HCT116 (cell line): ENCODE measurements at regions not wholly inside any gene's neighbourhood (a gene's known extent, or its start where the extent isn't known, plus 50 kb on each side); places are given as distances from the start of the nearest gene placed in this dataset.

ENCODE experiments used
- ATAC-seq: fragments of 200-7000 bp; cut with Tn5 transposase; 2 replicates; pipeline ENCODE4 v1.9.1; 2020; ENCODE audit warnings: mild to moderate bottlenecking, moderate library complexity
- BruUV-seq: library from RNA; stranded (reverse); fragments of 400-500 nt; replicated peaks from 2 replicates; lab custom pipeline; 2021; lab: Mats Ljungman, UMichigan
- CTCF ChIA-PET: fragments of 300-600 bp; sonication (Branson Sonifier 250); formaldehyde crosslinking; loops from one replicate; lab custom pipeline; 2021; ENCODE audit warnings: antibody characterized with exemption; lab: Charles Lee
- POLR2A ChIA-PET: fragments of 300-600, 350-600 bp; sonication (Branson Sonifier 250); formaldehyde crosslinking; loops from one replicate; lab custom pipeline; 2021; ENCODE audit warnings: antibody characterized with exemption; lab: Charles Lee
- RAD21 ChIA-PET, 2 experiments: fragments of 300-600 bp; sonication (Branson Sonifier 250); formaldehyde crosslinking; loops; one replicate each; lab custom pipeline; 2023; ENCODE audit warnings: low total read pairs in 2 of 2; ENCODE audit not compliant: uncharacterized antibody in 2 of 2, unreplicated experiment in 2 of 2, low non-redundant PET in 1 of 2; lab: Charles Lee
- DNase-seq: peaks from one replicate; pipeline ENCODE4 v3.0.0-alpha.2; 2010; ENCODE audit warnings: low read depth, low spot score
- H2AFZ ChIP-seq: fragments of 200-600 bp; shearing (Covaris generic), sonication (generic); 2 replicates; pipeline ENCODE4 v1.6.1; 2017; ENCODE audit warnings: low read depth, mixed run types, mixed read lengths, antibody characterized with exemption, low read length; ENCODE audit not compliant: poor library complexity, severe bottlenecking
- H3K27ac ChIP-seq: 2 replicates; pipeline ENCODE4 v1.5.1; 2012; ENCODE audit warnings: low read depth, low read length
- H3K27me3 ChIP-seq: fragments of 200-600 bp; sonication (generic); 2 replicates; pipeline ENCODE4 v1.6.1; 2016; ENCODE audit warnings: mixed run types, low read length, mixed read lengths; ENCODE audit not compliant: insufficient read depth
- H3K36me3 ChIP-seq, 2 experiments: fragments of 200-500 bp in 1 of 2; fragments of 200-600 bp in 1 of 2; sonication (Bioruptor generic) in 1 of 2; sonication (generic) in 1 of 2; 2 replicates each; pipeline versions ENCODE4 v1.5.1 to v1.6.1; 2014 to 2016; ENCODE audit warnings: low read length in 2 of 2, inconsistent platforms in 1 of 2, mixed read lengths in 1 of 2, mixed run types in 1 of 2; ENCODE audit not compliant: insufficient read depth in 2 of 2, control insufficient read depth in 1 of 2
- H3K4me1 ChIP-seq, 2 experiments: fragments of 200-600 bp in 1 of 2; sonication (generic) in 1 of 2; 2 replicates each; pipeline versions ENCODE4 v1.5.1 to v1.6.1; 2012 to 2017; ENCODE audit warnings: low read length in 2 of 2, inconsistent platforms in 1 of 2, mild to moderate bottlenecking in 1 of 2, mixed read lengths in 1 of 2, mixed run types in 1 of 2, moderate library complexity in 1 of 2; ENCODE audit not compliant: insufficient read depth in 2 of 2, control insufficient read depth in 1 of 2
- H3K4me2 ChIP-seq: fragments of 200-600 bp; sonication (generic); 2 replicates; pipeline ENCODE4 v1.6.1; 2017; ENCODE audit warnings: mixed run types, low read length, mixed read lengths
- H3K4me3 ChIP-seq, 2 experiments: fragments of 200-600 bp in 1 of 2; sonication (generic) in 1 of 2; replicated peaks in 1 of 2; 2 replicates each; pipeline ENCODE4 v1.5.1; 2011 to 2016; ENCODE audit warnings: low read length in 2 of 2, control low read depth in 1 of 2, low read depth in 1 of 2, mild to moderate bottlenecking in 1 of 2, mixed read lengths in 1 of 2, mixed run types in 1 of 2
- H3K79me2 ChIP-seq: fragments of 200-600 bp; sonication (generic); 2 replicates; pipeline ENCODE4 v1.6.1; 2017; ENCODE audit warnings: mild to moderate bottlenecking, mixed run types, low read length, moderate library complexity, mixed read lengths; ENCODE audit not compliant: insufficient read depth
- H3K9ac ChIP-seq: fragments of 200-600 bp; sonication (generic); 2 replicates; pipeline ENCODE4 v1.6.1; 2016; ENCODE audit warnings: low read length, mixed read lengths
- H3K9me2 ChIP-seq: fragments of 200-600 bp; sonication (generic), shearing (Covaris generic); 2 replicates; pipeline ENCODE4 v1.6.1; 2017; ENCODE audit warnings: mixed run types, mild to moderate bottlenecking, moderate library complexity; ENCODE audit not compliant: insufficient read depth
- H3K9me3 ChIP-seq, 2 experiments: fragments of 200-500 bp in 1 of 2; fragments of 200-600 bp in 1 of 2; sonication (Bioruptor generic) in 1 of 2; sonication (generic) in 1 of 2; 2 replicates each; pipeline ENCODE4 v1.6.1; 2014 to 2017; ENCODE audit warnings: low read length in 2 of 2, mixed read lengths in 2 of 2, inconsistent platforms in 1 of 2, low read depth in 1 of 2, mild to moderate bottlenecking in 1 of 2, mixed run types in 1 of 2, moderate library complexity in 1 of 2; ENCODE audit not compliant: control insufficient read depth in 1 of 2, insufficient read depth in 1 of 2
- H4K20me1 ChIP-seq: fragments of 200-600 bp; sonication (generic), shearing (Covaris generic); 2 replicates; pipeline ENCODE4 v1.6.1; 2017; ENCODE audit warnings: mixed run types, mild to moderate bottlenecking, moderate library complexity; ENCODE audit not compliant: insufficient read depth
- ATF3 ChIP-seq: IDR thresholded peaks from 2 replicates; pipeline ENCODE4 v1.6.1; 2012
- CBX3 ChIP-seq: IDR thresholded peaks from 2 replicates; pipeline ENCODE4 v1.6.1; 2012; ENCODE audit warnings: low read depth
- EGR1 ChIP-seq: IDR thresholded peaks from 2 replicates; pipeline ENCODE4 v1.6.1; 2012; ENCODE audit warnings: low read depth
- ELF1 ChIP-seq: IDR thresholded peaks from 2 replicates; pipeline ENCODE4 v1.6.1; 2012; ENCODE audit warnings: low read depth, borderline replicate concordance
- EZH2 ChIP-seq: fragments of 200-600 bp; sonication (generic); IDR thresholded peaks from 2 replicates; pipeline ENCODE4 v1.6.1; 2017; ENCODE audit warnings: antibody characterized with exemption, mixed run types
- JUND ChIP-seq: IDR thresholded peaks from 2 replicates; pipeline ENCODE4 v1.6.1; 2012
- MAX ChIP-seq: IDR thresholded peaks from 2 replicates; pipeline ENCODE4 v1.6.1; 2012
- POLR2A ChIP-seq: IDR thresholded peaks from 2 replicates; pipeline ENCODE4 v1.7.0; 2011; ENCODE audit warnings: borderline replicate concordance; ENCODE audit not compliant: insufficient read depth, insufficient read length; ENCODE audit errors: extremely low read depth
- POLR2AphosphoS5 ChIP-seq: IDR thresholded peaks from 2 replicates; pipeline ENCODE4 v1.6.1; 2011; ENCODE audit warnings: mild to moderate bottlenecking, low read depth, low read length, moderate library complexity
- RAD21 ChIP-seq: IDR thresholded peaks from 2 replicates; pipeline ENCODE4 v1.6.1; 2012; ENCODE audit warnings: low read depth, mild to moderate bottlenecking
- SIN3A ChIP-seq: IDR thresholded peaks from 2 replicates; pipeline ENCODE4 v1.6.1; 2012; ENCODE audit warnings: low read depth
- SP1 ChIP-seq: IDR thresholded peaks from 2 replicates; pipeline ENCODE4 v1.6.1; 2012; ENCODE audit warnings: low read depth
- SRF ChIP-seq: IDR thresholded peaks from 2 replicates; pipeline ENCODE4 v1.6.1; 2012; ENCODE audit warnings: low read depth
- YY1 ChIP-seq: IDR thresholded peaks from 2 replicates; pipeline ENCODE4 v1.6.1; 2011; ENCODE audit warnings: low read length, low read depth, moderate library complexity, mild to moderate bottlenecking; ENCODE audit not compliant: insufficient replicate concordance; ENCODE audit errors: extremely low read depth
- ZFX ChIP-seq: fragments of 450-650 bp; IDR thresholded peaks from 2 replicates; pipeline ENCODE4 v1.6.1; 2017
- ZNF274 ChIP-seq: fragments of 200-500 bp; sonication (Bioruptor generic); IDR thresholded peaks from 2 replicates; pipeline ENCODE4 v1.6.1; 2014; ENCODE audit warnings: mild to moderate bottlenecking, low read depth, low read length, inconsistent platforms
- intact Hi-C: fragments of 100-400 bp; cut with micrococcal nuclease; formaldehyde crosslinking; loops from 2 replicates; pipeline ENCODE4 v1.10.0; 2022
- TF ChIP-seq, protein P1 (sequence below): IDR thresholded peaks from 2 replicates; pipeline ENCODE4 v1.6.1; 2011; ENCODE audit warnings: mild to moderate bottlenecking, low read length, moderate library complexity; ENCODE audit not compliant: insufficient replicate concordance; ENCODE audit errors: extremely low read depth

DNA sequence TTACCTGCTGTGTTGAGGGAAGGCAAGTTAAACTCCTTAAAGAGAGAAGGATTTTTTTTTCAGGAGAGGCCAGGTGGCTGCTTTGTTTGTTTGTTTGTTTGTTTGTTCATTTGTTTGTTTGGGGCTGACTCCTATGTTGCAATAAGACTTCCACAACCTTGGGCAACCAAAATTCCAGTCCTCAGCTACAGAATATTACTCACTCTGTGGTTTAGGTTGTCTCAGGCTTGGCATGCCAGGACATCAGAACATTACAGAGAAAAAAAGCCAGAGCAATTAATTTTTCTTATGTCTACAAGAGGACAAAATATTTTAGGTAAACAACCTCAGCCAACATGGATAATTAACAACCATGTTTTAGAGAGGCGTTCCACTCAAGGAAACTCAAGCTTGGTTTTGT, 156.7 kb upstream of the ATP11B start:
- Histone ChIP-seq H3K79me2 (no peaks in the 10 kb centered on the region), H3K4me3 (no peak overlapping the region), H3K9me2 (no peaks in the 10 kb centered on the region), H3K36me3 (no peaks in the 10 kb centered on the region), H3K27me3 (no peaks in the 10 kb centered on the region), H3K9me3 (no peaks in the 10 kb centered on the region), H3K4me1 (no peaks in the 10 kb centered on the region), H3K9ac (no peak overlapping the region), H2AFZ (no peak overlapping the region), H3K4me2 (no peak overlapping the region), H3K27ac (no peak overlapping the region), H4K20me1 (no peaks in the 10 kb centered on the region)
- no peak for DNase-seq
- RAD21 ChIA-PET = no interaction called here
- intact Hi-C loops = no loop called here
- TF ChIP-seq SRF (no peak), POLR2AphosphoS5 (no peak), ZFX (no peak), POLR2A (no peak), EGR1 (no peak), YY1 (no peak), SP1 (no peak), EZH2 (no peak), MAX (no peak), ZNF274 (no peak), JUND (no peak), ATF3 (no peak)
- POLR2A ChIA-PET = no interaction called here
- no TSS peak for BruUV-seq
- no peak for ATAC-seq
- CTCF ChIA-PET = interaction anchor here (1.0 kb wide), 1 partner anchor 15 kb away, joined by 3 read pairs; no protein-coding TSS in a partner anchor

GRCh38 chr3:182637350-182638110, 155.8 kb upstream of the ATP11B start:
- H2AFZ ChIP-seq = no peak overlapping the region
- H3K4me3 ChIP-seq = no peak overlapping the region
- DNase-seq = no peak
- intact Hi-C loops = no loop called here
- ChIA-PET CTCF (no interaction called here), RAD21 (no interaction called here), POLR2A (no interaction called here)
- no peak overlapping the region for H3K4me2 ChIP-seq
- no peaks in the 10 kb centered on the region for H3K9me3 ChIP-seq
- no peak overlapping the region for H3K9ac ChIP-seq
- no peaks in the 10 kb centered on the region for H3K9me2 ChIP-seq
- no peaks in the 10 kb centered on the region for H3K36me3 ChIP-seq
- no peak for ATAC-seq
- H3K27ac ChIP-seq = no peak overlapping the region
- no peaks in the 10 kb centered on the region for H3K27me3 ChIP-seq
- no peaks in the 10 kb centered on the region for H3K4me1 ChIP-seq
- no peaks in the 10 kb centered on the region for H4K20me1 ChIP-seq
- BruUV-seq = no TSS peak
- H3K79me2 ChIP-seq = no peaks in the 10 kb centered on the region
- TF ChIP-seq MAX = no peak
- TF ChIP-seq, protein P1, sequence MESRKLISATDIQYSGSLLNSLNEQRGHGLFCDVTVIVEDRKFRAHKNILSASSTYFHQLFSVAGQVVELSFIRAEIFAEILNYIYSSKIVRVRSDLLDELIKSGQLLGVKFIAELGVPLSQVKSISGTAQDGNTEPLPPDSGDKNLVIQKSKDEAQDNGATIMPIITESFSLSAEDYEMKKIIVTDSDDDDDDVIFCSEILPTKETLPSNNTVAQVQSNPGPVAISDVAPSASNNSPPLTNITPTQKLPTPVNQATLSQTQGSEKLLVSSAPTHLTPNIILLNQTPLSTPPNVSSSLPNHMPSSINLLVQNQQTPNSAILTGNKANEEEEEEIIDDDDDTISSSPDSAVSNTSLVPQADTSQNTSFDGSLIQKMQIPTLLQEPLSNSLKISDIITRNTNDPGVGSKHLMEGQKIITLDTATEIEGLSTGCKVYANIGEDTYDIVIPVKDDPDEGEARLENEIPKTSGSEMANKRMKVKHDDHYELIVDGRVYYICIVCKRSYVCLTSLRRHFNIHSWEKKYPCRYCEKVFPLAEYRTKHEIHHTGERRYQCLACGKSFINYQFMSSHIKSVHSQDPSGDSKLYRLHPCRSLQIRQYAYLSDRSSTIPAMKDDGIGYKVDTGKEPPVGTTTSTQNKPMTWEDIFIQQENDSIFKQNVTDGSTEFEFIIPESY = no peak
- TF ChIP-seq SIN3A = no peak
- TF ChIP-seq ELF1 = no peak
- TF ChIP-seq JUND = no peak
- TF ChIP-seq POLR2A = no peak
- no peak for TF ChIP-seq RAD21
- no peak for TF ChIP-seq ZFX
- no peak for TF ChIP-seq EGR1
- TF ChIP-seq ATF3 = no peak
- no peak for TF ChIP-seq CBX3
- TF ChIP-seq EZH2 = no peak
